ENCODE measurements at regions not wholly inside any gene's neighbourhood (a gene's known extent, or its start where the extent isn't known, plus 50 kb on each side); places are given as distances from the start of the nearest gene placed in this dataset.

GRCh38 chr4:78693777-78694456 is 82.2 kb upstream of the BMP2K start:
- TF ChIP-seq, protein P1, sequence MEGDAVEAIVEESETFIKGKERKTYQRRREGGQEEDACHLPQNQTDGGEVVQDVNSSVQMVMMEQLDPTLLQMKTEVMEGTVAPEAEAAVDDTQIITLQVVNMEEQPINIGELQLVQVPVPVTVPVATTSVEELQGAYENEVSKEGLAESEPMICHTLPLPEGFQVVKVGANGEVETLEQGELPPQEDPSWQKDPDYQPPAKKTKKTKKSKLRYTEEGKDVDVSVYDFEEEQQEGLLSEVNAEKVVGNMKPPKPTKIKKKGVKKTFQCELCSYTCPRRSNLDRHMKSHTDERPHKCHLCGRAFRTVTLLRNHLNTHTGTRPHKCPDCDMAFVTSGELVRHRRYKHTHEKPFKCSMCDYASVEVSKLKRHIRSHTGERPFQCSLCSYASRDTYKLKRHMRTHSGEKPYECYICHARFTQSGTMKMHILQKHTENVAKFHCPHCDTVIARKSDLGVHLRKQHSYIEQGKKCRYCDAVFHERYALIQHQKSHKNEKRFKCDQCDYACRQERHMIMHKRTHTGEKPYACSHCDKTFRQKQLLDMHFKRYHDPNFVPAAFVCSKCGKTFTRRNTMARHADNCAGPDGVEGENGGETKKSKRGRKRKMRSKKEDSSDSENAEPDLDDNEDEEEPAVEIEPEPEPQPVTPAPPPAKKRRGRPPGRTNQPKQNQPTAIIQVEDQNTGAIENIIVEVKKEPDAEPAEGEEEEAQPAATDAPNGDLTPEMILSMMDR (IDR thresholded peaks at IDR 0.05), result no peak
- TF ChIP-seq CREB1 (CRISPR knock-in tag; IDR thresholded peaks at IDR 0.05) (no peak), ZNF263 (CRISPR knock-in tag; IDR thresholded peaks at IDR 0.05; ENCODE audit: low read depth) (no peak), ETV6 (CRISPR knock-in tag; IDR thresholded peaks at IDR 0.05) (no peak), ZMAT4 (CRISPR knock-in tag; IDR thresholded peaks at IDR 0.05) (no peak), STAT6 (CRISPR knock-in tag; conservative IDR thresholded peaks at IDR 0.05; ENCODE audit: low read depth) (no peak)

Data from WTC11 (cell line).